ENCODE measurements at regions not wholly inside any gene's neighbourhood (a gene's known extent, or its start where the extent isn't known, plus 50 kb on each side); places are given as distances from the start of the nearest gene placed in this dataset.

- TF ChIP-seq CTCF (IDR thresholded peaks at IDR 0.05; ENCODE audit: low read length) (no peak), EZH2 (IDR thresholded peaks at IDR 0.05; ENCODE audit: borderline replicate concordance, low read length) (no peak)
Observed at GRCh38 chr10:62512732-62513475, 138.7 kb downstream of the ZNF365 start.

Measured in OCI-LY1 (cell line).